ENCODE measurements at regions not wholly inside any gene's neighbourhood (a gene's known extent, or its start where the extent isn't known, plus 50 kb on each side); places are given as distances from the start of the nearest gene placed in this dataset.

DNA sequence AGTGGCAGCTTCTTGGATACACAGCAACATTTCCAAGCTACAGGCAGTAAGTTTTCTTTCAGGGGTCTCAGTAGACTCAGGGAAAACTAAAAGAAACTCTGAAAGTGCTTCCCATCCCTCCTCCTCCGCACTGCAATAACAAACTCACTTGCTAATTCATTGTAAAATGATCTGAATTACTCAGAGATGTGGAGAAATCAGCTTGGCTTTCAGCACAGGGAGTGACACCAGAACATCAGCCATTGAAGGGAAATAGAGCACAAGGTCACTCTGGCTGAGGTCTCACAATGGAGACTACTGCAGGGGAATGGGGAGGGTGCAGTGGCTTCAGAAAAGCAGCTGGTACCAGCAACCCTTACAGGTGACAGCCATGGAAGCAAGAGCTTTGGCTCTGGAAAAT, 137.3 kb upstream of the SERP2 start:
- TF ChIP-seq, protein P1, sequence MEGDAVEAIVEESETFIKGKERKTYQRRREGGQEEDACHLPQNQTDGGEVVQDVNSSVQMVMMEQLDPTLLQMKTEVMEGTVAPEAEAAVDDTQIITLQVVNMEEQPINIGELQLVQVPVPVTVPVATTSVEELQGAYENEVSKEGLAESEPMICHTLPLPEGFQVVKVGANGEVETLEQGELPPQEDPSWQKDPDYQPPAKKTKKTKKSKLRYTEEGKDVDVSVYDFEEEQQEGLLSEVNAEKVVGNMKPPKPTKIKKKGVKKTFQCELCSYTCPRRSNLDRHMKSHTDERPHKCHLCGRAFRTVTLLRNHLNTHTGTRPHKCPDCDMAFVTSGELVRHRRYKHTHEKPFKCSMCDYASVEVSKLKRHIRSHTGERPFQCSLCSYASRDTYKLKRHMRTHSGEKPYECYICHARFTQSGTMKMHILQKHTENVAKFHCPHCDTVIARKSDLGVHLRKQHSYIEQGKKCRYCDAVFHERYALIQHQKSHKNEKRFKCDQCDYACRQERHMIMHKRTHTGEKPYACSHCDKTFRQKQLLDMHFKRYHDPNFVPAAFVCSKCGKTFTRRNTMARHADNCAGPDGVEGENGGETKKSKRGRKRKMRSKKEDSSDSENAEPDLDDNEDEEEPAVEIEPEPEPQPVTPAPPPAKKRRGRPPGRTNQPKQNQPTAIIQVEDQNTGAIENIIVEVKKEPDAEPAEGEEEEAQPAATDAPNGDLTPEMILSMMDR (conservative IDR thresholded peaks at IDR 0.05 in 1 of 2, IDR thresholded peaks at IDR 0.05 in 1 of 2; ENCODE audit: extremely low read depth in 1 of 2, insufficient read depth in 1 of 2, low read depth in 1 of 2, low read length in 2 of 2): no peak
- no peak for TF ChIP-seq EZH2 (IDR thresholded peaks at IDR 0.05; ENCODE audit: borderline replicate concordance, low read length)

Measured in mammary epithelial cell (primary cell).